ACHN (cell line): ENCODE measurements at regions not wholly inside any gene's neighbourhood (a gene's known extent, or its start where the extent isn't known, plus 50 kb on each side); places are given as distances from the start of the nearest gene placed in this dataset.

Source experiments
- DNase-seq: peaks from one replicate; pipeline ENCODE4 v3.0.0-alpha.2; 2015
- in situ Hi-C: cut with HindIII; loops from 2 replicates; pipeline ENCODE4 v1.10.0; 2017; ENCODE audit warnings: low sequenced_read_pairs, low pct_ligation_motif_present, low pct_unique_long_range_greater_than_20kb

DNA sequence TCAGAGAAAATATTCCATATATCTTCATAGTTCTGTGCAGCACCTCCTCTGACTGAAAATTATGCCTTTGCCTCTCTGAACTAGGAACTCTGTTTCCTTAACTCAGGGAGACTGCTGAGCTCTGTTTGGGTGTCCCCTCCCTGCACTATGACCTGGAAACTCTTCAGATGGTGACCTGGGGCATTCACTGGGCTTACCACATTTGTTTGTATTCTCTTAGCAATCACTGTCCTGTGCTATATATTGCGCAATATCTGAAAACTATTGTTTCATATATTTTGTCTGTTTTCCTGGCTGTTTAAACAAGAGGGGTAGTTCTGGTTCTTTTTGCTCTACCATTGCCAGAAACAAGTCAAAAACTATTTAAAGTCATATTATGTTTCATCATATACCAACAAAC lies 181.8 kb upstream of the KIAA1217 start:
- no peak for DNase-seq
- in situ Hi-C loops, result no loop called here

DNA sequence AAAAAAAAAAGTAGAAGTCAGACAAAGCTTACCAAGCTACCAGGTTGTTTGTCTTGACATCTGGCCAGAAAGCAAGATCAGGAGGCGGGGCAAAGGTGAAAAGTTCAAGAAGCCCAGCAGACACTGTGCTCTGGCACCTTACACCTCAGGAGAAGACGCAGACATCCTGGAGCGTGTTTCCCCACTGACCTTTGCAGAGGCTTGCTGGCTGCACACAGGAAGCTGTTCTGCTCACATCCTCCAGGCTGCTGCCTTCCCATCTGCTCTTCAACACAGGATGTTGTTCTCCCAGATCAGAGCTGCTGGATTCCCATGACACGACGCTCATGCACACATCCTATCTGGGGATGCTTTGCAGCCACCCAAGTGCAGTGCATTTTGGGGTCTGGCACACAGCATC lies 174.4 kb upstream of the KIAA1217 start:
- no peak for DNase-seq
- in situ Hi-C loops, result no loop called here

DNA sequence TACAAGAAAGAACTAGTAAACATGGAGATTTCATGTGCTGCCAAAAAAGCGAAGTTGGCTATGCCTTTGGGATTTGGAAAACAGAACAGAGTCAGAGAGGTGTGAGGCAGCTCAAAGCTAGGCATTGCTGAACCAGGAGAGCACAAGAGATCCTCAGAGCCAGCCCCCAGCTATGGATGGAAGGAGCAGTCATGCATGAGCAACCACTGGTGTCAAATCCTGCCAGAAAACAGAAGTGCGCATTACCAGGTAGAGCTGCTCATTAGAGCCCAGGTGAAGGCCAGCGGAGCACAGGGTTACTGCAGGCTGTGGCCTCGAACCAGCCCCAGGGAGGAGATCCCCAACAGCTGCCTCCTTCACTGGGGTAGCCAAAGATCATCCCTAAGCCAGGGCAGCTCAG lies 173.2 kb upstream of the KIAA1217 start:
- in situ Hi-C loops, result no loop called here
- no peak for DNase-seq

DNA sequence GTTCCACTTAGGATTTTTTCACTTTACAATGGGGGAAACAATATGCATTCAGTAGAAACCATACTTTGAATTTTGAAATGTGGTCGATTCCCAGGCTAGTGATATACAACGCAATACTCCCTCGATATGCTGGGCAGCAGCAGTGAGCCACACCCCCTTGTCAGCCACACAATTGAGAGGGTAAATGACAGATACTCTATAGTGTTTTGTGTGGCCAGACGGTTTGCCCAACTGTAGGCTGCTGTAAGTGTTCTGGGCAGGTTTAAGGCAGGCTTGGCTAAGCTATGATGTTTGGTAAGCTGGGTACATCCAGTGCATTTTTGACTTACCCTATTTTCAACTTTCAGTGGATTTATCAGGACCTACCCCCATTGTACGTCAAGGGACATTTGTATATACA lies 169.6 kb upstream of the KIAA1217 start:
- DNase-seq, result no peak
- in situ Hi-C loops, result no loop called here

DNA sequence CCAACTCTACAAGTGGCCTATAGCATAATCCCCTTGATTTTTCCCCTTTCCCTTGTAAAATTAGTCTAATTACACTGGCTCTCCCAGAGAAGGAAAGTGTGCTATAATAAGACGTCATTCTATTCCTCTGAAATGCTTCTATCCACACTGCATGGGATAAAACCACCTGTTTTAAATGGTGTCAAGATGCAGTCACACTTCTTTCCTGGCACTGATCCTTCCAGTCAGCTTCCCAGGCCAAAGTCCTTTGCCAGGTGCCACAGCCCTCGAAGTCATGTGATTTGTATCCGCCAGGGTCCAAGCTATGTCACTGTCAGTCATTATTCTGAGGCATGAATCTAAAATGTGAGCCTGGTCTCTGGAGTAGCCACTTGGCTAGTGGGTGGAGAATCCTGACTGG lies 169.0 kb upstream of the KIAA1217 start:
- DNase-seq, result no peak
- in situ Hi-C loops, result no loop called here

DNA sequence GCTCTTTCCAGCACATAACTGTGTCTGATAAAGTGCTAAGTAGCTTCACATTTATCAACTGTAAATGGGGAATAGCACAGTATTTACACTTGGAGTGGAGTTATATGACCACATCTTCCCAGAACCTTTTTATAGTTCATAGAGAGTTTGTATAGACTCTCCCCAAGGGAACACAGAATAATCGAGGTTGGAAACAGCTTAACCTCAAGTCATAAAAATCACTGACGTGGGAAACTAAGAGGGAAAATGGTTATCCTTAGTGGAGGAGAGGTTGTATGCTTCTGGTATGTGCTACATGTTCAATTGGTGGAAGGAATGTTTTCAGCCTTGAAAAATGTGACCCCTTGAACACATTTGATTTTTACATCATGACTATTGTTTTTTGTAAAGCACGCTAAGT lies 167.9 kb upstream of the KIAA1217 start:
- no peak for DNase-seq
- in situ Hi-C loops, result no loop called here

DNA sequence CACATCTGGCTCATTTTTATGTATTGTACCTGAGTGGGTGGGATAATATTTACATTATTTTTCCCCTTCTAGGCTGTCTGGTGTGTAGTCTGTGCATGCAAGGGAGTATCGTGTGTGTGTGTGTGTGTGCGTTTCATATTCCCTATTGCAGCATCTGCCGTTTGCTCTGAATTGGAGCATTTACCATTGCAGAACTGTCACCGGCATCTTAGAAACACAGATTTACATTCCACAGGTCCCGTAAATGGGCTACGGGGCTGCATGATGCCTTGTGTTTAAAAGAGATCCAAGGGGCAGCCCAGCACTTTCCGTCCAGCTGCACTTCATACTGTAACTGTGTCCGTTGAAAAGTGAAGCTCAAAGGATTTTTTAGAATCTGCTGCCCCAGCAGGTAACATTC lies 167.1 kb upstream of the KIAA1217 start:
- DNase-seq, result no peak
- in situ Hi-C loops, result no loop called here

DNA sequence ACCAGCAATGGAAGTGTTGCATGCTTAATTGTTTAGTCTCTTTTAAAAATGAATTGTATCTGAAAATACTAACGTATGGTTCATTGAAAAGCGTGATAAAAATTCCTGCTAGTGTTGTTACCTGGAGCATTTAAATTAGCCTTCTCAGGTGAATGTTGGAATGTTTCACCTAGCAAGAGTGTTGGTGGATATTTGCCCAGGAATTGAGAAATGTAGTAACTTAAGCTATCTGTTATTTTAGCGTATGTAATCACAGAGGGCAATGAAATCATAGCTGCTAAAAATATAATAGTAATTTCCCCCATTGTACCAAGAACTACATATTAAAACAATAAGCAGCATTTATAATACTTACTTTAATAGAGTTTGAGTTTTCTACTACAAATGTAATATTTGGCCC lies 166.1 kb upstream of the KIAA1217 start:
- DNase-seq, result no peak
- in situ Hi-C loops, result no loop called here

DNA sequence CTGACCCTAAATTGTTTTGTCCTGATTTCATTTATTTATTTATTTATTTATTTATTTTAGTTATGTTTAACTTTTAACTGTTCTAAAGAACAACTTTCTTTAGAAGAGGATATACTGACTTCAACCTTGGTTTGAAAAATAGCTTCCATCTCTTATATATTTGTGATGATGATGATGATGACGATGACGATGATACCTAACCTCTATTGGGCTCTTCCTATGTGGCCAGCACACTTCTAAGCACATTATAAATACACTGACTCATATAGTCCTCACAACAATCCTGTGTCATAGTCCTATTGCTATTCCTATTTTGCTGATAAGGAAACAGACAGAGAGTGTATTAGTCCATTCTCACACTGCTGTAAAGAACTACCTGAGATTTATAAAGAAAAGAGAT lies 162.9 kb upstream of the KIAA1217 start:
- in situ Hi-C loops, result no loop called here
- DNase-seq, result no peak

DNA sequence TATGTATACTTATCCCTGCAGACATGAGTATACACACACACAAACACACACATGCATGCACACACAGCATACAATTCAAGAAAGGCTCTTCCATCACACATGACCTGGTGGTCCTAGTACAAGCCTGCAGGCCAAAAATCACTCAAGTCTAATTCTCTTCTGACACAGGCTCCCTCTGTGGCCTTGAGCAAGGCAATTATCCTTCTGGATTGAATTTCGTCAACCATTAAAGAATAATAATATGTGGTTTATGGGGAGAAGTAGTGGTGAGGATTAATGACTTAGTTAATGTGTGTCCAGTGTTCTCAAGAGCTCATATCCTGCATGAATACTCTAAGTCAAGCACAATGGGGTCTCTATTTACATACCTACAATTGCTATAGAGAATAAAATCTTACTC lies 161.8 kb upstream of the KIAA1217 start:
- no peak for DNase-seq
- in situ Hi-C loops, result no loop called here

DNA sequence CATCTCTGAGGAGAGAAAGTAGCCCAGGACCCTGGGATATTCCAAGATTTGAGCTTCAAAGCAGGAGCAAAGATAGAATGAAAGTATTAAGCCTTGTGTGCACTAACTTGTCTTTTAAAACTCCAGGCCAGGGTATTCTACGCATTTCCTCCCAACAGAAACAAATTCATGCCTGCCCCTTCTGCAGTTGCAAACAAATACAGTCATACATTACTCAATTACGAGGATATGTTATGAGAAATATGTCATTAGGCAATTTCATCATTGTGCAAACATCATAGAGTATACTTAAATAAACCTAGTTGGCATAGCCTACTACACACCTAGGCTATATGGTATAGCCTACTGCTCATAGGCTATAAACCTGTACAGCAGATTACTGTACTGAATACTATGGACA lies 154.5 kb upstream of the KIAA1217 start:
- in situ Hi-C loops, result no loop called here
- no peak for DNase-seq

DNA sequence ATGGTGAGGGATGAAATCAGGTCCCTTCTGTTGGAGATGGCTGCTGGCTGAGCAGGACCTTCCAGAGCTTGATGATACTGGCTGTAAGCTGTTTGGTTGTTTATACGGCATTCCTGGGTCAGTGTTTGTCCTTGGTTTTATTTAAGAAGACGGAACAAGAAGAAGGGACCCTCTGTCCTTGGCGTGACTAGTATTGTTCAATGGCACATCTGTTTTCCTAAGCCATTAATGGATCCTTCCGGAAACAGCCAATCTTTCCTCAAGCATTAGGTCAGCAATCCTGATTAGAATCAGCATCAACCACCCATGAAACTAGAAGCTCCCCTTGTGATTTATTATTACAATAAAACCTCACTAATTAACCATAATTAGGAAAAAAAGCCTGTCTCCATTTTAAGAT lies 128.7 kb upstream of the KIAA1217 start:
- DNase-seq, result no peak
- in situ Hi-C loops, result no loop called here

DNA sequence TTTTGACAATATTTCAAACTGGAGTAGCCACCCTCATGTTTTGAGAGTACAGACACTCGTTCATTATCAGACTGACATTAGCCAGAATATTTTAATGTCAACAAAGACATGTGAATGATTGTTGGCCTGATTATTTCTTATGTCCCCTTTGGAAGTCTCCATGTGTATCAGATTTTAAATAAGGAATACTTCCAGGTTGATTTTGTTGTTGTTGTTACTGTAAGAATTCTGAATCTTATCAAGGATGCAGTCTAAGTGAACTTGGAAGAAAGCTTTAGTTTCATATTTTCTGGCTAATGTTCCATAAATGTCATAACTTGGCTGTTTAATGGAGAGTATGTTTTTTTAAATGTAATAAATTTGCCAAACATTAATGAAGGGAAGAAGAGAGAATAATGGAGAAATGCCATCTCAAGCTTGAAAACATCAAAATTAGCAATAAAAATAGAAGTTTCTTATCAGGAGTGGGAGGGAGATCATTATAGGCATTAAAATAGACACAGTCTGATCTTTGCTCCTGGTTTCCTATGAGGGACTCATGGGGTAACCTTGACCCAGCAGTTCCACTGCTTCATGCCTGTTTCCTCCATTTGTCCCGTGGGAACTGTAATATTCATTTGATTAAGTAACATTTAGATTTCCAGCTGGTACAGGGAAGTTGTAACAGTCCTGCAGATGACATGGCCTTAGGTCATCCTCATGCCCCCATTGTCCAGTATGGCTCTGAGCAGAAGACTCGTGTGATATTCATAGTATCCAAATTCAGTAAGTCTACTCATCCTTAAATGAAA lies 122.4 kb upstream of the KIAA1217 start:
- in situ Hi-C loops, result no loop called here
- DNase-seq, result no peak

DNA sequence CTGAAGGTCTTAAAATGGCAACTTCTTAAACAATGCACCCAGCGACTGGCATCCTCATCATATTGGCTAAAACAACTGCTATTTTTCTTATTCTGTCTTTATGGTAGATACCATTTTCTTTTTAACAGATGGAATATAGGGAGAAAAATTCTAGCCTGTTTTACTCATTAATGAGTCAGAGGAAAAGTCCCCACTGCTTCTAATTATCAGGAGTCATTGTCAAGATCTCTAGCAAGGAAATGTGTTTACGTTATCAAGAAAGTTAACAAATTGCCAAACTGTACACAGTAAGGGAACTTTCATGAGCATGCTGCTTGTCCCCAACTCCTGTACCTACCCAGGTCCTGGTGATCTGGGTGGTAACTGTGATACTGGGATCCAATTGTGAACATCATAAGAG lies 117.7 kb upstream of the KIAA1217 start:
- in situ Hi-C loops, result no loop called here
- DNase-seq, result no peak

DNA sequence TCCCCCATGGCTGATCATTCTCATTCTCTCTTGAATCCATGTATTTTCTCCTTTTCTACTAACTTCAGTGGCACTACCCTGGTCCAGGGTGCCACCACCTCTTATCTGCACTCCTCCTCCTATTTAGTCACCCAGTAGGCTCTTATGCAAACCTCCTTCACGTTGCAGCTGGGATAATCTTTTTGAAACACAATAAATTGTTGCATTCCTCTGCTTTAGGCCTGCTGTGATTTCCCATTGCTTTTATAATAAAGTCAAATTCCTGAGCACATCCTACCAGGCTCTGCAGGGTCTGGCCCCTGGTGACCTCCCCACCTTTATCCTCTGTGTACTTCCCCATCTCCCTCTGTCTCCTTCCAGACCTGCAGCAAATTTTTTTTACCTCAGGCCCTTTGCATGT lies 112.7 kb upstream of the KIAA1217 start:
- no peak for DNase-seq
- in situ Hi-C loops, result no loop called here

DNA sequence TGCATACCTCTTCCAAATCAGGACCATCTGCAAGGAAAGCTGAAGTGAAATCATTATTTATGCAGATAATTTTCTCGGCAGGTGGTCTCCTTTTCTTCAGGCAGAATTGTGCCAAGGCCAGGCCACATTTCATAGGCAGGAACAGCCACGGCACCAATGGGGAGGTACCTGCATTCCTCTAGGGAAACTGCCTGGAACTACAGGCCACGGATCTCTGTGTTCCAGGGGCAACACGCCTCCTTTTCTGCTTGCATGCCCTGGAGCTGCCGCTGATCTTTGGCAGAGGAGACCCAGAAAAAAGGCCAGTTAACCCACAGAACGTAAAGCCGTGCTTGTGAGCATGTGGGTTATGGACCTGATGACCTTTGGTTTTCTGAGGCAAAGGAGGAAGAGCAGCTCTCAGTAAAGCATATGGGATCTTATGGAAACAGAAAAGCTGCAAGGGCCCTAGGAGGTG lies 111.2 kb upstream of the KIAA1217 start:
- no peak for DNase-seq
- in situ Hi-C loops, result no loop called here

DNA sequence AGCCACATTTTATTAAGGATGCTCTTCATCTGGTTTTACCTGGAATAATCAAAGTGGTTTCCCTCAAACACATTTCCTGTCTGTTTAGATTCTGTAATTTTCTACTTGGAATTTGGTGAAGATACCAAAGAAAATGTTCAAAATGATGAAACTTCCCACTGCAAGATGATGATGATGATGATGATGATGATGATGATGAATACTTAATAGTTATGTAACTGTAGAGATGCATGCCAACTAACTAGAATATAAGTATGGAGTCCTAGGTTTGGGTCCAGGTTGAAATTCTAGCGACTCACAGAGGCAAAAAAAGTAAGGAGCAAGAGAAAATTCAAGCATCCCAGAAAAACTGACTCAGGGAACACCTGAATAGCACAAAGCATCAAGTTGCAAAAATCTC lies 104.0 kb upstream of the KIAA1217 start:
- in situ Hi-C loops, result no loop called here
- DNase-seq, result no peak

DNA sequence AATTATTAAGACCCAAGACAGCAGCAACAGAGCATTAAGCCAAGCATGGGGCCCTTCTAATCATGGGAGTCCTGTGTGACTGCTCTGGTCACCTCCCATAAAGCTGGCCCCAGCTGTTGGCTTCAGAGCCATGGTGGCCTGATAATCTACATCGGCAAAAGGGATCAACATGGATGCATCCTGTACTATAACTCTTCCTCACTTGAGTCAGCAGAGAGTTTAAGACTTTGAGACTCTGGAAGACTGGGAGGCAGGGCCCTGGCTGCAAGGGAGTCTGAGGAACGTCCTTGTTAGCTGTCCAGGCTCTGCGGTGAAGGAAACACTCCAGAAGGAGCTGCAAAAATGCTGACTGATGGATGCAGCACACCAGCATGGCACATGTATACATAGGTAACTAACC lies 95.0 kb upstream of the KIAA1217 start:
- in situ Hi-C loops, result no loop called here

DNA sequence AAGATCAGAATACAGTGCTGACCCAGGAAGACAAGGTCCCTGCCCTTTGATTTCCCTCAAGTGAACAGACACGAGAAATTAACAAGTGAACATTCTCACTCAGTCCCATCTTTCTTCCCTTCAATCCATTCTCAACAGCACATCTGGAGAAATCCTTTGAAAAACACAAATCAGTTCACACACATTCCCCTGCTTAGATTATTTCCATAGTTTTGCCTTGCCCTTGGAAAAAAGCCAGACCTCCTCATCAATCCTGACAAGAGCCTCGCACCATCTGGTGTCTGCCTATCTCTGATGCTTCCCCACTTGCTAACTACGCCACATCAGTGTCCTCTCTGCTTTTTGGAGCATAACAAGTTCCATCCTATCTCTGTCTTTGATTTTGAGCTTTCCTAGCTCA lies 94.4 kb upstream of the KIAA1217 start:
- DNase-seq, result no peak
- in situ Hi-C loops, result no loop called here

More for the DNA sequence above, 95.0 kb upstream of the KIAA1217 start:
- no peak for DNase-seq

DNA sequence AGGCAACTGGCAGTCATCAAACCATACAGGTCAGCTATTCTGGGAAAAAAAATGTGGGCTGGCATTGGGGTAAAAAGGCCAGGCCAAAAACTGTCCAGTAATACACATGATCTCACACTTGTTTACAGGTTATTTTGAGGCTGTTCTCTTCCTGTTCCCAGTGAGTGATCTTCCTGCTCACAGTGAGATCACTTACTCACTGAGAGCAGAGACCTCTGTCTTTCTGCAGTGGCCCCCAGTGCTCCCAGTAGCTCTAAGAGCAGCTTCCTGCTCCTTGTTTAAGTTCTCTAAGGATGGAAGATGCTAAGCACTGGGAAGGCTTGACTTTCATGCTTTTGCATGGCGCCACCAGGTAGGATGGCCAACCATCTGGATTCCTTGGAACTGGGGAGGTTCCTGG lies 93.5 kb upstream of the KIAA1217 start:
- no peak for DNase-seq
- in situ Hi-C loops, result no loop called here

DNA sequence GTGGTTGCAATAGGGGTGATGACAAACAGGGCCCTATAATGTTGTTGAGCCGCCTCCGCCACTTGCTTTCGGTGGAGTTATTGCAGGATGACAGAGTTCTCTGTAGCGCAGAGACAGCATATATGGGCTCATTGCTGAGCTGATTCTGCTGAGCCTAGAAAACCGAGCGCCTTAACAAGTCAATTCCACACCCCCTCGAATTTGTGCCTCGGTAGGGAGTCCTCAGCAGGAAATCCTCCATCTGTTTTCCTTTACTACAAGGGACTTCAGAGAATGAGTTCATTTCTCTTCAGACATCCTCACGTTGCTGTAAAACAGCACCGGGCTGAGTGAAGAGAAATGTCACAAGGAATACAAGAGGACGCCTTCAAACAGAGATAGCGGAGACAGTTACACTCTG lies 90.7 kb upstream of the KIAA1217 start:
- in situ Hi-C loops, result no loop called here
- DNase-seq, result no peak
